Mesenchymal stem cell (in vitro differentiated cells and primary cell): ENCODE measurements at regions not wholly inside any gene's neighbourhood (a gene's known extent, or its start where the extent isn't known, plus 50 kb on each side); places are given as distances from the start of the nearest gene placed in this dataset.

Experiments
- DNase-seq: peaks from one replicate; pipeline ENCODE4 v3.0.0-alpha.2; 2013
- H2AFZ ChIP-seq: one replicate; pipeline ENCODE4 v1.6.1; 2013; ENCODE audit warnings: low read depth, mild to moderate bottlenecking, control low read depth, inconsistent platforms, low read length, moderate library complexity
- H2AK5ac ChIP-seq: 2 replicates; pipeline ENCODE4 v1.6.1; 2013; ENCODE audit warnings: low read length, moderate library complexity, mild to moderate bottlenecking, inconsistent platforms; ENCODE audit not compliant: severe bottlenecking
- H2BK120ac ChIP-seq: one replicate; pipeline ENCODE4 v1.6.1; 2013; ENCODE audit warnings: low read depth, mild to moderate bottlenecking, inconsistent platforms, low read length, moderate library complexity
- H2BK12ac ChIP-seq, 2 experiments: one replicate each; pipeline ENCODE4 v1.6.1; 2013; ENCODE audit warnings: inconsistent platforms in 2 of 2, low read length in 2 of 2, mild to moderate bottlenecking in 2 of 2, moderate library complexity in 2 of 2, control low read depth in 1 of 2
- H2BK15ac ChIP-seq: one replicate; pipeline ENCODE4 v1.6.1; 2013; ENCODE audit warnings: mild to moderate bottlenecking, low read depth, inconsistent platforms; ENCODE audit not compliant: poor library complexity, severe bottlenecking
- H2BK5ac ChIP-seq: 2 replicates; pipeline ENCODE4 v1.6.1; 2013; ENCODE audit warnings: low read depth, mild to moderate bottlenecking, low read length, control low read depth, inconsistent platforms; ENCODE audit not compliant: poor library complexity, severe bottlenecking
- H3K14ac ChIP-seq, 2 experiments: one replicate each; pipeline ENCODE4 v1.6.1; 2013; ENCODE audit warnings: inconsistent platforms in 2 of 2, low read length in 2 of 2, control low read depth in 1 of 2, mild to moderate bottlenecking in 1 of 2, moderate library complexity in 1 of 2
- H3K18ac ChIP-seq, 2 experiments: one replicate each; pipeline ENCODE4 v1.6.1; 2013; ENCODE audit warnings: inconsistent platforms in 2 of 2, low read length in 2 of 2, control low read depth in 1 of 2, low read depth in 1 of 2, mild to moderate bottlenecking in 1 of 2
- H3K23ac ChIP-seq, 2 experiments: one replicate each; pipeline ENCODE4 v1.6.1; 2013; ENCODE audit warnings: inconsistent platforms in 2 of 2, low read length in 2 of 2, mild to moderate bottlenecking in 2 of 2, moderate library complexity in 2 of 2, control low read depth in 1 of 2
- H3K27ac ChIP-seq: 2 replicates; pipeline ENCODE4 v1.5.1; 2013; ENCODE audit warnings: mild to moderate bottlenecking, moderate library complexity, low read length, control low read depth, inconsistent platforms; ENCODE audit not compliant: poor library complexity, severe bottlenecking
- H3K27me3 ChIP-seq, 2 experiments: 2 replicates each; pipeline versions ENCODE4 v1.6.1 to v1.7.0; 2013; ENCODE audit warnings: low read length in 2 of 2, mild to moderate bottlenecking in 2 of 2, moderate library complexity in 2 of 2, control low read depth in 1 of 2, inconsistent platforms in 1 of 2; ENCODE audit not compliant: control insufficient read depth in 1 of 2, insufficient read depth in 1 of 2
- H3K36me3 ChIP-seq, 2 experiments: 2 replicates each; pipeline versions ENCODE4 v1.6.1 to v1.7.0; 2013; ENCODE audit warnings: low read length in 2 of 2, control low read depth in 1 of 2, inconsistent platforms in 1 of 2, low read depth in 1 of 2, mild to moderate bottlenecking in 1 of 2; ENCODE audit not compliant: insufficient read depth in 2 of 2, control insufficient read depth in 1 of 2
- H3K4ac ChIP-seq, 2 experiments: one replicate each; pipeline ENCODE4 v1.6.1; 2013; ENCODE audit warnings: inconsistent platforms in 2 of 2, low read length in 2 of 2, mild to moderate bottlenecking in 2 of 2, moderate library complexity in 2 of 2, control low read depth in 1 of 2, low read depth in 1 of 2
- H3K4me1 ChIP-seq: 2 replicates; pipeline ENCODE4 v1.6.1; 2013; ENCODE audit warnings: low read depth, low read length, control low read depth; ENCODE audit not compliant: control insufficient read depth, insufficient read depth
- H3K4me2 ChIP-seq: 2 replicates; pipeline ENCODE4 v1.6.1; 2013; ENCODE audit warnings: low read length, mild to moderate bottlenecking, inconsistent platforms; ENCODE audit not compliant: poor library complexity, severe bottlenecking
- H3K4me3 ChIP-seq, 2 experiments: 2 replicates each; pipeline versions ENCODE4 v1.5.1 to v1.7.0; 2013; ENCODE audit warnings: low read length in 2 of 2, mild to moderate bottlenecking in 2 of 2, control low read depth in 1 of 2, low read depth in 1 of 2; ENCODE audit not compliant: insufficient read depth in 1 of 2
- H3K79me1 ChIP-seq: replicated peaks from 2 replicates; pipeline ENCODE4 v1.6.1; 2013; ENCODE audit warnings: mild to moderate bottlenecking, control low read depth, low read length, inconsistent platforms; ENCODE audit not compliant: poor library complexity, severe bottlenecking
- H3K9ac ChIP-seq: 2 replicates; pipeline ENCODE4 v1.7.0; 2013; ENCODE audit warnings: mild to moderate bottlenecking, low read length, moderate library complexity
- H3K9me3 ChIP-seq: 2 replicates; pipeline ENCODE4 v1.7.0; 2013; ENCODE audit warnings: mild to moderate bottlenecking, low read length; ENCODE audit not compliant: control insufficient read depth
- H4K8ac ChIP-seq: one replicate; pipeline ENCODE4 v1.6.1; 2013; ENCODE audit warnings: inconsistent platforms, mild to moderate bottlenecking, low read length, moderate library complexity
- H4K91ac ChIP-seq: one replicate; pipeline ENCODE4 v1.6.1; 2013; ENCODE audit warnings: mild to moderate bottlenecking, low read length, inconsistent platforms
- WGBS: methylation state at CpG from one replicate; pipeline ENCODE4 v1.1.7; 2013; ENCODE audit warnings: mixed read lengths; 5-methylcytosine and 5-hydroxymethylcytosine counted together

- no peaks in the 10 kb centered on the region for H3K27me3 ChIP-seq
- no peak overlapping the region for H4K91ac ChIP-seq
- no peak overlapping the region for H3K23ac ChIP-seq
- H3K9ac ChIP-seq: no peak overlapping the region
- WGBS: 64% methylated on average over 4 of the region's 4 CpGs
- no peaks in the 10 kb centered on the region for H3K36me3 ChIP-seq
- H3K18ac ChIP-seq: no peak overlapping the region
- no peak overlapping the region for H3K4me2 ChIP-seq
- no peaks in the 10 kb centered on the region for H3K79me1 ChIP-seq
- no peak overlapping the region for H2BK5ac ChIP-seq
- DNase-seq: no peak
- no peak overlapping the region for H2BK12ac ChIP-seq
- no peak overlapping the region for H2BK15ac ChIP-seq
- no peaks in the 10 kb centered on the region for H3K4me1 ChIP-seq
- no peak overlapping the region for H3K4ac ChIP-seq
- no peak overlapping the region for H2AK5ac ChIP-seq
- no peaks in the 10 kb centered on the region for H3K9me3 ChIP-seq
- H3K27ac ChIP-seq: no peak overlapping the region
- no peak overlapping the region for H4K8ac ChIP-seq
- no peak overlapping the region for H3K14ac ChIP-seq
- H3K4me3 ChIP-seq: no peak overlapping the region
- no peak overlapping the region for H2AFZ ChIP-seq
- no peak overlapping the region for H2BK120ac ChIP-seq
Observed at GRCh38 chr4:27293831-27294230, 433.2 kb downstream of the STIM2 start.

- H2AK5ac ChIP-seq: no peak overlapping the region
- H3K4me1 ChIP-seq: no peaks in the 10 kb centered on the region
- H3K27ac ChIP-seq: no peak overlapping the region
- no peak overlapping the region for H4K8ac ChIP-seq
- no peak overlapping the region for H3K9ac ChIP-seq
- H2BK12ac ChIP-seq: no peak overlapping the region
- no peak overlapping the region for H3K4me2 ChIP-seq
- peaks cover 13% of the 10 kb centered on the region for H3K9me3 ChIP-seq
- DNase-seq: no peak
- H4K91ac ChIP-seq: no peak overlapping the region
- no peak overlapping the region for H3K18ac ChIP-seq
- H3K27me3 ChIP-seq: no peaks in the 10 kb centered on the region
- no peak overlapping the region for H3K23ac ChIP-seq
- H2BK120ac ChIP-seq: no peak overlapping the region
- no peak overlapping the region for H3K4me3 ChIP-seq
- no peak overlapping the region for H3K14ac ChIP-seq
- H3K4ac ChIP-seq: no peak overlapping the region
- no peak overlapping the region for H2AFZ ChIP-seq
- no peak overlapping the region for H2BK15ac ChIP-seq
- H3K79me1 ChIP-seq: no peaks in the 10 kb centered on the region
- H3K36me3 ChIP-seq: no peaks in the 10 kb centered on the region
- no CpG with 5 or more reads among the region's 1 CpG for WGBS
- no peak overlapping the region for H2BK5ac ChIP-seq
Observed at GRCh38 chr4:27304751-27305150, 444.1 kb downstream of the STIM2 start.

DNA sequence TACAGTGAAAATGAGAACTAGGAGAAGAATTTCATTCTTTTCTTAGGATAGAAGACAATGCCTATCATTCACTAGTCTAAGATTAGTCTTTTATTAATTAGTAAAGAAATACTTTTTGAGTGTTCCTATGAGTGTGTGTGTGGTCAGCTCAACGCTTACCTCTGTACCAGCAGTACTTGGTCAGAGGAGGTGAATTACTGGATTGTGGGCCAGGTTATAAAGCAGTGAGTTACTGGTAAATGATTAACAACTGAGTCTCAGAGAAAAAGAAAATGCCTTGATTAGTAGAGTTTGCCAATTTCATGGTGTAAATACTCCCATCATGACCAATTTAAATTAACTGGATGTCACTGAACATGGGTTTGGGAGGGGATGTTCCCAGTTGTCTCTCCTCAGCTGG lies 444.6 kb downstream of the STIM2 start:
- H2AK5ac ChIP-seq: no peak overlapping the region
- no peak overlapping the region for H2BK15ac ChIP-seq
- no peak overlapping the region for H4K8ac ChIP-seq
- H2AFZ ChIP-seq: no peak overlapping the region
- no peak for DNase-seq
- no CpG with 5 or more reads among the region's 1 CpG for WGBS
- no peak overlapping the region for H2BK120ac ChIP-seq
- no peaks in the 10 kb centered on the region for H3K27me3 ChIP-seq
- no peaks in the 10 kb centered on the region for H3K36me3 ChIP-seq
- H3K4me1 ChIP-seq: no peaks in the 10 kb centered on the region
- H3K18ac ChIP-seq: no peak overlapping the region
- H3K9me3 ChIP-seq: peaks cover 13% of the 10 kb centered on the region
- no peak overlapping the region for H3K9ac ChIP-seq
- no peak overlapping the region for H3K4ac ChIP-seq
- no peak overlapping the region for H3K23ac ChIP-seq
- H3K79me1 ChIP-seq: no peaks in the 10 kb centered on the region
- no peak overlapping the region for H3K14ac ChIP-seq
- no peak overlapping the region for H3K4me3 ChIP-seq
- no peak overlapping the region for H4K91ac ChIP-seq
- H2BK12ac ChIP-seq: no peak overlapping the region
- H3K27ac ChIP-seq: no peak overlapping the region
- no peak overlapping the region for H2BK5ac ChIP-seq
- no peak overlapping the region for H3K4me2 ChIP-seq

- H4K91ac ChIP-seq: no peak overlapping the region
- 88% methylated on average over 6 of the region's 6 CpGs for WGBS
- H3K9ac ChIP-seq: no peak overlapping the region
- H2AFZ ChIP-seq: no peak overlapping the region
- H3K27ac ChIP-seq: no peak overlapping the region
- H3K27me3 ChIP-seq: no peaks in the 10 kb centered on the region
- no peak overlapping the region for H3K18ac ChIP-seq
- H3K14ac ChIP-seq: no peak overlapping the region
- no peak overlapping the region for H3K4me3 ChIP-seq
- no peaks in the 10 kb centered on the region for H3K79me1 ChIP-seq
- H4K8ac ChIP-seq: no peak overlapping the region
- no peak overlapping the region for H2BK5ac ChIP-seq
- H2BK120ac ChIP-seq: no peak overlapping the region
- no peaks in the 10 kb centered on the region for H3K36me3 ChIP-seq
- H2BK12ac ChIP-seq: no peak overlapping the region
- H3K4me1 ChIP-seq: no peaks in the 10 kb centered on the region
- no peak for DNase-seq
- no peak overlapping the region for H3K23ac ChIP-seq
- no peak overlapping the region for H3K4ac ChIP-seq
- no peaks in the 10 kb centered on the region for H3K9me3 ChIP-seq
- H2AK5ac ChIP-seq: no peak overlapping the region
- H3K4me2 ChIP-seq: no peak overlapping the region
- no peak overlapping the region for H2BK15ac ChIP-seq
Observed at GRCh38 chr4:27308379-27308778, 447.7 kb downstream of the STIM2 start.
